IPS-20b (cell line): ENCODE measurements at regions not wholly inside any gene's neighbourhood (a gene's known extent, or its start where the extent isn't known, plus 50 kb on each side); places are given as distances from the start of the nearest gene placed in this dataset.

Source experiments
- H3K27ac ChIP-seq: one replicate; pipeline ENCODE4 v1.5.1; 2013; ENCODE audit warnings: low read length
- H3K27me3 ChIP-seq: 2 replicates; pipeline ENCODE4 v1.6.1; 2013; ENCODE audit warnings: mild to moderate bottlenecking, low read length, inconsistent platforms; ENCODE audit not compliant: insufficient read depth
- H3K36me3 ChIP-seq: 2 replicates; pipeline ENCODE4 v1.6.1; 2013; ENCODE audit warnings: low read depth, mild to moderate bottlenecking, inconsistent platforms, low read length, moderate library complexity; ENCODE audit not compliant: insufficient read depth
- H3K4me1 ChIP-seq: 2 replicates; pipeline ENCODE4 v1.6.1; 2013; ENCODE audit warnings: mild to moderate bottlenecking, control low read depth, inconsistent platforms, low read length, moderate library complexity; ENCODE audit not compliant: insufficient read depth
- H3K4me3 ChIP-seq: 2 replicates; pipeline ENCODE4 v1.5.1; 2013; ENCODE audit warnings: mild to moderate bottlenecking, low read length, inconsistent platforms
- H3K9ac ChIP-seq: 2 replicates; pipeline ENCODE4 v1.6.1; 2013; ENCODE audit warnings: low read depth, mild to moderate bottlenecking, inconsistent platforms, low read length, moderate library complexity
- H3K9me3 ChIP-seq: 2 replicates; pipeline ENCODE4 v1.6.1; 2013; ENCODE audit warnings: mild to moderate bottlenecking, low read depth, low read length, inconsistent platforms; ENCODE audit not compliant: insufficient read depth

DNA sequence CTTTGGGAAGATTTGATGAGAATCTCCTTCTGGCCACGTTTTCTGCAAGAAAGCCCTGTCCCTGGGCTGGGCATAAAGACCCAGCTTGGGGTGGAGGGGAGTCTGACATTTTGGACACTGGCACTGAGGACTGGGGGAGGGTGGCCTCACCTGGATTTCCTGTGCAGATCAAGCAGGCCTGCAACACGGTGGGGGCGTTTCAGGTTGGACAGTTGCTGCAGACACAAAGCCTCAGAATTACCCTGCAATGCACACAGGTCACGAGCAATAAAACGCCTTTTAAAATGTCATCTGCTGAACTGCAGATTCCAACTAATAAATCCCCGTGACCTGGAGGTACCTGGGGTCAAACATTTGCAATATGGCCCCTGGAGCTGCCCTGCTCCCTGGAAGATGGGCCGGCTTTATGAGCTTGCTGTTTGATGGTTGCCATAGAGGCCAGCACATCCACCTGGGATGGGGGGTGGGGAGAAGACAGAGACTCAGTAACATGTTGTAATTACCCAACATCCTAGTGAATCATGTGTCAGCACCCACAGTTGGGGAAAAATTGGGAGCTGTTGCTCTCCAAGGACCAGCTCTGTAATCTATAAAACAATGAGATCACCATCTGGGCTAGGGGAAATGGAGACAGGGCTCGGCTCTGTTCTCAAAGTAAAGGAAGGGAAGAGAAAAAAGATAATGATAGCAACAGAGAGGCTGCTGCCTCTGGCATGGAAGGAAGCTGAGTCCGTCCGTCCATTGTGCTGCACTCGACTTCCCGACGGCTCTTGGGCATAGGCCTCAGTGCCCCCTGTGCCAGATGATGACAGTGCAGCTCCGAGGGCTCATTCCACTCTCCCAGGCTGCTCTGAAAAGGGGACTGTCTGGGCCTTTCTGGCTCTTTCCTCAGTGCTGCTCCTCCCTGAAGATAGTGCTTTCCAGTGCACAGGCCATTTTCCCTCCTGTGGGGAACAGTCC is 340.3 kb downstream of the CYRIA start:
- Histone ChIP-seq H3K27me3 (peaks cover 14% of the 10 kb centered on the region), H3K9ac (no peak overlapping the region), H3K4me1 (peaks cover 6% of the 10 kb centered on the region; the same call in 1 of the 2 replicates), H3K9me3 (no peaks in the 10 kb centered on the region), H3K4me3 (no peak overlapping the region), H3K27ac (no peak overlapping the region), H3K36me3 (no peaks in the 10 kb centered on the region)

DNA sequence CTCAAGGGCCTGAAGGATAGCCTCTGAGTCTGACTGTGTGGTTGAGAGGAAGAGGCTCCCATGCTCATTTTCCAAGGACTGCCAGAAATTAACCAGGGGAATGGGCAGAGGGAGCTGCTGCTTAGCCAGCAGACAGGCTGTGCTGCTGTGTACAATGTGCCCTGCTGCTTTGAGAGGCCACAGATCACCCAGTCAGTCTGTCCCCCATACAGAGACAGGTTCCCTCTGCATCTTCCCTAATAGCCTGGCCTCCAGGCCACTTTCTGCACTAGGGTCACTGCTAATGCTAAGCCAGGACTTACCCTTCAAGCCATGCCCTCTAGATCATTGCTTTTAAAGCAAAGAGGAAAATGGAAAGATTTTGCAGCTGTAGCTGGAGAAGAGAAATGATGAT is 341.1 kb downstream of the CYRIA start:
- no peaks in the 10 kb centered on the region; the same call in 1 of the 2 replicates for H3K4me1 ChIP-seq
- no peak overlapping the region for H3K4me3 ChIP-seq
- H3K27me3 ChIP-seq = peaks cover 14% of the 10 kb centered on the region
- no peaks in the 10 kb centered on the region for H3K9me3 ChIP-seq
- H3K27ac ChIP-seq = no peak overlapping the region
- H3K9ac ChIP-seq = no peak overlapping the region
- no peaks in the 10 kb centered on the region for H3K36me3 ChIP-seq

DNA sequence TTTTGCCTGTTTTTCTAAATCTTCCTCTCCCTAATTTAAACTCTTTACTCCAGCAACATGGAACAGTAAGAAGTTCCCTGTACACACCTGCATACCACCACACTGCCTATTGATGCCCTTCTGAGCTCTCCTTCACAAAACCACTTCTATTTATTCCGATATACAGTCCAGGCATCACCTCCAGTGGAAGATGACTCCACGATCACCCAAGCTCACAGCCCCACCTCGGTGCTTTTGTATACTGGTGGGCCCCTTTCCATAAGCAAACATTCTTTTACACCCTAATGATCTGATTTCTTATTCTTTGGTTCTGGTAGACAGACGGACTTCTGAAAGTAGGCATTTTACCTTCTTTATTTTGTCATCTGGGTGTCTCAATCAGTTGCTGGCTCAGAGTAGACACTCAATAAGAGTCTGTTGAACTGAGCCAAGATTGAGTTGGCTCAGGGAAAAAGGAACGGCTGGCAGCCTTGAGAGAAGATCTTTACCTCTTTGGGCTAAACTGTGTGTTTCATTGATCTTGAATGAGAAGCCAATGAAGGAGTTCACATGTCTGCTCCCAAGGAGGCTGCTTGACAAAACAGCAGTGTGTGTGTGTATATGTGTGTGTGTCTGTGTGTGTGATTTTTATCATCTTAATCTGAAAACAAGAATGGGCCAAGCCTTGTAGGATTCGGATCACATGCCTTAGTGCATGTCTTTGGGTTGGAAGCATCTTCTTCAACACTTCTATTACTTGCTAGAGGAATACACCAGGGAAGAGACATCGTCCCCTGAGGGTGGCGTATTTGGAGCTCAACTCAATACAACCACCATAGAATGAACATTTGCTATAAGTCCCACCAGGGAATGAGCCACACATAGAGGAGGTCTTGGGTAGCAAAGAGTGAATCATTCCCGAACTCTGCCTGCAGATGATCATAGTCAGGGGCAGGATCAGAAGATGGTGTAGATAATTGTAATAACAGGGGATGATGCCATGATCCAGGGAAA is 341.8 kb downstream of the CYRIA start:
- Histone ChIP-seq H3K9me3 (no peaks in the 10 kb centered on the region), H3K4me1 (peaks cover 4% of the 10 kb centered on the region), H3K27ac (no peak overlapping the region), H3K36me3 (no peaks in the 10 kb centered on the region), H3K9ac (no peak overlapping the region), H3K27me3 (peaks cover 13% of the 10 kb centered on the region), H3K4me3 (no peak overlapping the region)

DNA sequence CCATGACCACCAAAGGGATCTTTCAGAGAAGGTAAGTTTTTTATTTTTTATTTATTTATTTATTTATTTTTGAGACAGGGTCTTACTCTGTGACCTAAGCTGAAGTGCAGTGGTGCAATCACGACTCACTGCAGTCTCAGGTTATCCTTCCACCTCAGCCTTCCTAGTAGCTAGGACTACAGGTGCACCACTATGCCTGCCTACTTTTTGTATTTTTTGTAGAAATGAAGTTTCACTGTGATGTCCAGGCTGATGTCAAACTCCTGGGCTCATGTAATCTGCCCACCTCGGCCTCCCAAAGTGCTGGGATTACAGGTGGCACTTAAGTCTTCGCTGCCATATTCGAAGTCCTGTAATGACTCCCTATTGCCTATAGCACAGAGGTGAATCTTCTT is 342.5 kb downstream of the CYRIA start:
- H3K9ac ChIP-seq = no peak overlapping the region
- peaks cover 6% of the 10 kb centered on the region; the same call in 1 of the 2 replicates for H3K27me3 ChIP-seq
- no peaks in the 10 kb centered on the region for H3K36me3 ChIP-seq
- no peak overlapping the region for H3K4me3 ChIP-seq
- H3K4me1 ChIP-seq = peaks cover 7% of the 10 kb centered on the region
- no peaks in the 10 kb centered on the region for H3K9me3 ChIP-seq
- H3K27ac ChIP-seq = no peak overlapping the region

DNA sequence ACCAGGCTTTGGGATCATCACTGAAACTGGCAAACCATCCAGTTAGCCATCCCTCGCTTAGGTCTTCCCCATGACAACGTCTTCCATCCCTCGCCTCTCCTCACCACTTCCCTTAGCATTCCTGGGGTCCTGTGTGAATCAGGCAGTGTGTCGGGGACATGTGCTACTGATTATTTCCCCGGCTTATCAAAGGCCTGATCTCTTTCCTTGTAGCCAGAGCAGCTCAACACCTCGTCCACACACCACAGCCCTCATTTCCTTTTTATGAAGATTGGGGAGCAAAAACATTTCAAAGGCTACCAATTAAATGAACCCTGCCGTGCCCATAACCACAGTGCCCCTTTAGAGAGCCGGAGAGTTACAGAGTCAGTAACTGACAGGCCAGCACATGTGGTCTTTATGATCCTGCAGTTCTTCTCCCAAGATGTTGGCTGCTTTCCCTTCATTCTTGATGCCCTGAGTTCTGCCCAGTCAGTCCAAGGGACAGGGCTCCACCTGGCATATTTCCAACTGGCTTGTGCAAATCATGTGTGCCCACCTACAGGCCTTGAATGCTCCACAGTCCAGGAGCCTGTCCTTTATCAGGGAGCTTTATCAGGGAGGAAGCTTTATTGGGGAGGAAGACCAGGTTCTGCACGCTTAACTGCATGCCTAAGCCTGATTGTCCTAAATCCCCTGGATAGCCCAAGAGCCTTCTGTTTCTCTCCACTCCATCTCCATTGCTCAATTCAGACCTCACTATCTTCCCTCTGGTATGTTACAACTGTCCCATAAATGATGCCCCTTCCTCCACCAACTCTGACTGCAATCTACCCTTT is 343.1 kb downstream of the CYRIA start:
- Histone ChIP-seq H3K36me3 (no peaks in the 10 kb centered on the region), H3K27me3 (peaks cover 6% of the 10 kb centered on the region; the same call in 1 of the 2 replicates), H3K4me1 (peaks cover 7% of the 10 kb centered on the region), H3K27ac (no peak overlapping the region), H3K9ac (no peak overlapping the region), H3K9me3 (no peaks in the 10 kb centered on the region), H3K4me3 (no peak overlapping the region)

DNA sequence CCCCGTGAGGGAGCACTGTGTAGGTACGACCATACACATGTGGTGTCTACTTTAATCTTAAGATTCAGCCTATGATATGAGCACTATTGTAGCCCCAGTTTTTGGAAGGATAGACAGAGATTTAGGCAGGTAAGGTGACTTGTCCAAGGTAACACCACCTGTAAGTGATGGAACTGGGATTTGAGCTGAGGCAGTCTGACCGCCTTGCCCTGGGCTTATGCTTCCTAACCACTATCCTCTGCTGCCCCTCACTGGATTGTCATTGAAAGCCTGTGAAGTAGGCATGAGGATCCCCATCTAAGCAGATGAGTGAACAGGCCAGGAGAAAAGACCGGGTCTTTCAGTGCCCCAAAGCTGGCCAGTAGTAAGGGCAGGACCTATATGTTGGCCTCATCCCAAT is 343.8 kb downstream of the CYRIA start:
- peaks cover 6% of the 10 kb centered on the region; the same call in 1 of the 2 replicates for H3K27me3 ChIP-seq
- H3K27ac ChIP-seq = no peak overlapping the region
- no peak overlapping the region for H3K9ac ChIP-seq
- no peak overlapping the region for H3K4me3 ChIP-seq
- H3K36me3 ChIP-seq = no peaks in the 10 kb centered on the region
- peaks cover 7% of the 10 kb centered on the region for H3K4me1 ChIP-seq
- H3K9me3 ChIP-seq = no peaks in the 10 kb centered on the region

DNA sequence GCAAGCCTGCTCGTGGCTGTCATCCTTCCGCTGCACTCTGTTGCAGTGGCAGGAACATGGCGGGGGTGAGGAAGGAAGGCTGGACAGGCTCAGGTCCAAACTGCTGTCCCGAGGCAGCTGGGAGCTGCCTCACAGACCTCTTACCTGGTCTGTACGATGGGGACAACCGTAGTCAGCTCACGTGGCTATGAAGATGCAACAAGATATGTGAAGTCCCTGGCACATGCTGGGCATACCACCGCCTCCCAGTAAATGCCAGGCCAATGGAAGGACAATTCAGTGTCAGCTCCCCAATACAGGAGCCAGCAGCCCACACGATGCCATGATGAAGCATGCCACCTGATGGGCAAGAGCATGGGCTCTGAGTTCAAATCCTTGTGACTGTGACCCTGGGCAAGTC is 344.4 kb downstream of the CYRIA start:
- H3K9ac ChIP-seq = no peak overlapping the region
- H3K4me3 ChIP-seq = no peak overlapping the region
- H3K9me3 ChIP-seq = no peaks in the 10 kb centered on the region
- peaks cover 6% of the 10 kb centered on the region; the same call in 1 of the 2 replicates for H3K27me3 ChIP-seq
- H3K36me3 ChIP-seq = no peaks in the 10 kb centered on the region
- no peak overlapping the region for H3K27ac ChIP-seq
- peaks cover 7% of the 10 kb centered on the region for H3K4me1 ChIP-seq

DNA sequence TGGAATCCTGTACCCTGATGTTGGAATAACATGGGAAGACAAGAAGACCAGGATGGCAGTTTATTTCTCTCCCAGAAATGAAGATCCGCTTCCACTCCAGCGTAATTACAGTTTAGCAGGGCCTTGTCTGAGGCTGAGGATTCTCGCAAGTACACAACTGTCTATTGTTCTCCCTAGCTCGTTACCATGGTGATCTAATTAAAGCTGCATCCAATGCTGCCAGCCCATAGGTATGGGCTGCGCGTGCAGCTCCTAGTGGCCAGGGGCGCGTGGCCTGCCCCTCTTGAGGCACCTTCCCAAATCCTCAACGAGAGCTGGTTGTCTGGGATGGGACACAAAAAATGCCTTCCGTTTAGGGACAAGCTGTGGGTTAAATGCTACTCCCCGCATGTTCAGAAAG is 344.9 kb downstream of the CYRIA start:
- Histone ChIP-seq H3K27ac (no peak overlapping the region), H3K9me3 (no peaks in the 10 kb centered on the region)

DNA sequence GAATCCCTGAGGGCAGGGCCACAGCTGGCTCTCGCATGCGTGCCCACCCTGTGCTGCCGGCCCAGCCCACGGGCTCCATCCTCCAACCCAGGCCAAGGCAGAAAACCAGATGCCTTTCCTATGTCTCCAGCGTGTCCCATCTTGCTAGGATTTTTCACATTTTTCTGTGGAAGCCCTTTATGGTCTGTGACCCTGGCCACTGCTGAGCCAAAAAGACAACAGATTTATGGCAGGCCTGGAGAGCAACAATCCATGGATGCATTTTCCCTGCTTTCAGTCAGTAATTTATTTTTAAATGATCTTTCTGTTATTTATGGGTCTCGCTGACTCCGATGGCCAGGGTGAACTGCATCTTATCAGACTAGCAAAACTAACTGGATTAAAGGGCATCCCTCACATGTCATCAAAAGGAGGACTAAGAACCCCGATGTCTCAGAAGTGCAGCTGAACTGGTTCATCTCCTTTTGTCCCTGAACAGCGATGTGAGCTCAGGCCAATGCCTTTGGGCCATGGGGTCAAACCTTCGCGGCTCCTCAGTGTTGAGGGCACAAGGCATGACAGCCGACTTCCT is 346.0 kb downstream of the CYRIA start:
- no peaks in the 10 kb centered on the region for H3K27me3 ChIP-seq
- H3K9ac ChIP-seq = no peak overlapping the region
- peaks cover 7% of the 10 kb centered on the region for H3K4me1 ChIP-seq

More for the DNA sequence above, 344.9 kb downstream of the CYRIA start:
- Histone ChIP-seq H3K36me3 (no peaks in the 10 kb centered on the region), H3K27me3 (peaks cover under 1% of the 10 kb centered on the region; the same call in 1 of the 2 replicates), H3K4me3 (no peak overlapping the region), H3K9ac (no peak overlapping the region), H3K4me1 (peaks cover 7% of the 10 kb centered on the region)

DNA sequence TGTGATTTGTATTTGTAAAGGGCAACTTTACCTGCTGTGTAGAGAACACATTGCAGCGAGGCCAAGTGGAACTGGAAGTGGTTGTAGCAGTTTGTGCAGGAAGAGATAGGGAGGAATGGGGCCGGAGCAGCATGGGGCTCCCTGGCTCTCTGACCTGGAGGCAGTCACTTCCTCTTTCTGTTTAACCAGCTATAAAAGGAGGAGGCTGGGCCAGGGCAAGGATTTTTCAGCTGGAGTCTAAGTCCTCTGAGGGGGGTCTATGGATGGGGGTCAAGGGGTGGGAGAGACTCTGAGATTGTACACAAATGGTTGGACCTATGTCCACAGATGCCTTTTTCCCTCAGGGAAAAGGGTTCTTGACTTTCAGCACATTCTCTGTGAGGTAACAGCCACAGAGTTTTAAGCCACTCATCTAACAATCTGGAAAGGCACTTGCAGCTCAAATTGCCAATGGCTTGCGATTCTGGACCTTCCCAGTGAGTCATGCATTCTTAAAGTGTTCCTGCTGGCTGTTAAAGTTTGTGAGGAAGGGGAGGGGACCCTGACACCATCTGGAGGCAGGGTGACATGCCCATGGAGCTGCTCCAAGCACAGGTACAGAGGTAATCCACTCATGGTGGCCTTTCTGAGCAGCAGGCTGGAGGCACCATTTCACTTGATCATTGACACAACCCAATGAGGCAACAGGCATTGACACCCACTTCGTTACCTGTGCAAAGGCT is 347.0 kb downstream of the CYRIA start:
- Histone ChIP-seq H3K9ac (no peak overlapping the region), H3K27ac (no peak overlapping the region), H3K4me1 (peaks cover 7% of the 10 kb centered on the region), H3K36me3 (no peaks in the 10 kb centered on the region), H3K27me3 (no peaks in the 10 kb centered on the region), H3K9me3 (no peaks in the 10 kb centered on the region), H3K4me3 (no peak overlapping the region)

More for the DNA sequence above, 346.0 kb downstream of the CYRIA start:
- no peak overlapping the region for H3K27ac ChIP-seq
- no peaks in the 10 kb centered on the region for H3K9me3 ChIP-seq
- no peak overlapping the region for H3K4me3 ChIP-seq
- H3K36me3 ChIP-seq = no peaks in the 10 kb centered on the region
